Uterus (tissue), 2 donors: ENCODE measurements at regions not wholly inside any gene's neighbourhood (a gene's known extent, or its start where the extent isn't known, plus 50 kb on each side); places are given as distances from the start of the nearest gene placed in this dataset.

Experiments used
- POLR2A ChIP-seq, 2 donors: fragments of 450-650 bp; IDR thresholded peaks; one replicate each; pipeline ENCODE4 v1.6.1; 2016; ENCODE audit warnings: antibody characterized with exemption in 2 of 2, mild to moderate bottlenecking in 1 of 2, moderate library complexity in 1 of 2
- TF ChIP-seq, protein P1 (sequence below), 4 experiments: fragments of 200-600 bp in 2 of 4; fragments of 450-650 bp in 2 of 4; sonication (generic) in 2 of 4; IDR thresholded peaks; one replicate each; pipeline ENCODE4 v1.5.1; 2016 to 2019; ENCODE audit warnings: antibody characterized with exemption in 4 of 4, mild to moderate bottlenecking in 2 of 4, moderate library complexity in 1 of 4

DNA sequence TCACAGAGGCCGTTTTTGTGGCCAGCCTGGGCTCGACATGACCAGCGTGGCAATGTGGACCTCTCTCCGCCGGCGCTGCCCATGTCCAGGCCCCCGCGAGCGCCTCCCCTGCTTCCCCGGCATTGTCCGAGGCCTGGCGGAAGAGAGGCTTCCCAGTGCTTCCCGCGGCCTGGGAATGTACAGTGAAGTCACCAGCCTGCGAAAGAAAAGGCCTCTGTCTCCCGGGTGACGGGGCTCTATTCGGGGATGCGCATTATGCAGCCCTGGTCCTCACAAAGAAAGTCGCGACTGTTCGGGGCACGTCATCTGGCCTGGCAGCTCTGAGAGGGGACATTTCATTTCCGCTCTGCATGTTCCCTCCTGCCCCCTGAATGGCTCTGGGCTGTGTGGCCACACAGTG, 109.2 kb upstream of the AGAP1 start:
- TF ChIP-seq, protein P1, sequence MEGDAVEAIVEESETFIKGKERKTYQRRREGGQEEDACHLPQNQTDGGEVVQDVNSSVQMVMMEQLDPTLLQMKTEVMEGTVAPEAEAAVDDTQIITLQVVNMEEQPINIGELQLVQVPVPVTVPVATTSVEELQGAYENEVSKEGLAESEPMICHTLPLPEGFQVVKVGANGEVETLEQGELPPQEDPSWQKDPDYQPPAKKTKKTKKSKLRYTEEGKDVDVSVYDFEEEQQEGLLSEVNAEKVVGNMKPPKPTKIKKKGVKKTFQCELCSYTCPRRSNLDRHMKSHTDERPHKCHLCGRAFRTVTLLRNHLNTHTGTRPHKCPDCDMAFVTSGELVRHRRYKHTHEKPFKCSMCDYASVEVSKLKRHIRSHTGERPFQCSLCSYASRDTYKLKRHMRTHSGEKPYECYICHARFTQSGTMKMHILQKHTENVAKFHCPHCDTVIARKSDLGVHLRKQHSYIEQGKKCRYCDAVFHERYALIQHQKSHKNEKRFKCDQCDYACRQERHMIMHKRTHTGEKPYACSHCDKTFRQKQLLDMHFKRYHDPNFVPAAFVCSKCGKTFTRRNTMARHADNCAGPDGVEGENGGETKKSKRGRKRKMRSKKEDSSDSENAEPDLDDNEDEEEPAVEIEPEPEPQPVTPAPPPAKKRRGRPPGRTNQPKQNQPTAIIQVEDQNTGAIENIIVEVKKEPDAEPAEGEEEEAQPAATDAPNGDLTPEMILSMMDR (IDR thresholded peaks at IDR 0.05): no peak
- no peak for TF ChIP-seq POLR2A (IDR thresholded peaks at IDR 0.05)
